IMR-90 (cell line): ENCODE measurements at regions not wholly inside any gene's neighbourhood (a gene's known extent, or its start where the extent isn't known, plus 50 kb on each side); places are given as distances from the start of the nearest gene placed in this dataset.

ENCODE experiments used
- CEBPB ChIP-seq: IDR thresholded peaks from 2 replicates; pipeline ENCODE4 v1.6.1; 2012; ENCODE audit warnings: low read depth, low read length, improper control_type of control experiment
- POLR2A ChIP-seq: IDR thresholded peaks from 2 replicates; pipeline ENCODE4 v1.6.1; 2012; ENCODE audit warnings: mild to moderate bottlenecking, low read depth, low read length
- SMC3 ChIP-seq: fragments of 150-350 bp; IDR thresholded peaks from 2 replicates; pipeline ENCODE4 v1.6.1; 2016; ENCODE audit warnings: low read depth, mild to moderate bottlenecking, antibody characterized with exemption, low read length, moderate library complexity
- TF ChIP-seq, protein P1 (sequence below): conservative IDR thresholded peaks from 2 replicates; pipeline ENCODE4 v1.5.1; 2012; ENCODE audit warnings: mild to moderate bottlenecking, low read depth, low read length, improper control_type of control experiment

GRCh38 chr4:22072240-22072639 lies 123.7 kb upstream of the KCNIP4 start:
- TF ChIP-seq, protein P1, sequence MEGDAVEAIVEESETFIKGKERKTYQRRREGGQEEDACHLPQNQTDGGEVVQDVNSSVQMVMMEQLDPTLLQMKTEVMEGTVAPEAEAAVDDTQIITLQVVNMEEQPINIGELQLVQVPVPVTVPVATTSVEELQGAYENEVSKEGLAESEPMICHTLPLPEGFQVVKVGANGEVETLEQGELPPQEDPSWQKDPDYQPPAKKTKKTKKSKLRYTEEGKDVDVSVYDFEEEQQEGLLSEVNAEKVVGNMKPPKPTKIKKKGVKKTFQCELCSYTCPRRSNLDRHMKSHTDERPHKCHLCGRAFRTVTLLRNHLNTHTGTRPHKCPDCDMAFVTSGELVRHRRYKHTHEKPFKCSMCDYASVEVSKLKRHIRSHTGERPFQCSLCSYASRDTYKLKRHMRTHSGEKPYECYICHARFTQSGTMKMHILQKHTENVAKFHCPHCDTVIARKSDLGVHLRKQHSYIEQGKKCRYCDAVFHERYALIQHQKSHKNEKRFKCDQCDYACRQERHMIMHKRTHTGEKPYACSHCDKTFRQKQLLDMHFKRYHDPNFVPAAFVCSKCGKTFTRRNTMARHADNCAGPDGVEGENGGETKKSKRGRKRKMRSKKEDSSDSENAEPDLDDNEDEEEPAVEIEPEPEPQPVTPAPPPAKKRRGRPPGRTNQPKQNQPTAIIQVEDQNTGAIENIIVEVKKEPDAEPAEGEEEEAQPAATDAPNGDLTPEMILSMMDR, result no peak
- TF ChIP-seq POLR2A (no peak), SMC3 (no peak), CEBPB (no peak)
